Daoy (cell line): ENCODE measurements at regions not wholly inside any gene's neighbourhood (a gene's known extent, or its start where the extent isn't known, plus 50 kb on each side); places are given as distances from the start of the nearest gene placed in this dataset.
"Not testable (repeated sequence)": the region's sequence is repeated elsewhere in the genome, so short reads cannot be mapped to it uniquely, and the experiment has no call there.

Experiments used
- DNase-seq: peaks from one replicate; pipeline ENCODE4 v3.0.0-alpha.2; 2015; ENCODE audit warnings: low read depth

- no peak for DNase-seq
Observed at GRCh38 chr21:15669247-15669646, 60.5 kb upstream of the USP25 start.

- no peak for DNase-seq
Observed at GRCh38 chr21:15671188-15671587, 58.6 kb upstream of the USP25 start.

GRCh38 chr21:15672578-15672977 lies 57.2 kb upstream of the USP25 start:
- DNase-seq, result not testable (repeated sequence)

- DNase-seq, result no peak
Observed at GRCh38 chr21:15676935-15677334, 52.8 kb upstream of the USP25 start.

GRCh38 chr21:15679630-15680029 lies 50.2 kb upstream of the USP25 start:
- DNase-seq, result no peak
